Activated CD8-positive, alpha-beta T cell treated with anti-CD3 and anti-CD28 coated beads for 36 hours (primary cell): ENCODE measurements at regions not wholly inside any gene's neighbourhood (a gene's known extent, or its start where the extent isn't known, plus 50 kb on each side); places are given as distances from the start of the nearest gene placed in this dataset.

Experiments
- ATAC-seq: fragments of 200-7000 bp; cut with Tn5 transposase; one replicate; pipeline ENCODE4 v1.10.0; 2021; ENCODE audit warnings: mild to moderate bottlenecking, moderate library complexity
- CTCF ChIA-PET: fragments of 350-600 bp; sonication (Branson Sonifier 250); formaldehyde crosslinking; loops from one replicate; lab custom pipeline; 2021; ENCODE audit warnings: antibody characterized with exemption; lab: Charles Lee
- POLR2A ChIA-PET: fragments of 350-600 bp; sonication (Branson Sonifier 250); formaldehyde crosslinking; loops from one replicate; lab custom pipeline; 2021; ENCODE audit warnings: antibody characterized with exemption; lab: Charles Lee
- DNase-seq: peaks from one replicate; pipeline ENCODE4 v3.0.0-alpha.2; 2020
- H3K27ac Mint-ChIP-seq: one replicate; pipeline ENCODE4 v1.8.0; 2021; ENCODE audit warnings: mild to moderate bottlenecking, mixed read lengths
- H3K27me3 Mint-ChIP-seq: one replicate; pipeline ENCODE4 v1.8.0; 2021; ENCODE audit warnings: mixed read lengths
- H3K36me3 Mint-ChIP-seq: one replicate; pipeline ENCODE4 v1.8.0; 2021; ENCODE audit warnings: low read depth, mixed read lengths
- H3K4me1 Mint-ChIP-seq: one replicate; pipeline ENCODE4 v1.8.0; 2021; ENCODE audit warnings: low read depth, mixed read lengths
- H3K4me3 Mint-ChIP-seq: one replicate; pipeline ENCODE4 v1.8.0; 2021; ENCODE audit warnings: mild to moderate bottlenecking, moderate library complexity, mixed read lengths
- H3K9me3 Mint-ChIP-seq: one replicate; pipeline ENCODE4 v1.8.0; 2021; ENCODE audit warnings: mixed read lengths
- intact Hi-C: fragments of 100-400 bp; cut with micrococcal nuclease; formaldehyde crosslinking; loops from one replicate; pipeline ENCODE4 v1.10.0; 2022
- TF ChIP-seq, protein P1 (sequence below): fragments of 200-600 bp; IDR thresholded peaks from one replicate; pipeline ENCODE4 v1.8.0; 2022; ENCODE audit warnings: antibody characterized with exemption, mild to moderate bottlenecking

DNA sequence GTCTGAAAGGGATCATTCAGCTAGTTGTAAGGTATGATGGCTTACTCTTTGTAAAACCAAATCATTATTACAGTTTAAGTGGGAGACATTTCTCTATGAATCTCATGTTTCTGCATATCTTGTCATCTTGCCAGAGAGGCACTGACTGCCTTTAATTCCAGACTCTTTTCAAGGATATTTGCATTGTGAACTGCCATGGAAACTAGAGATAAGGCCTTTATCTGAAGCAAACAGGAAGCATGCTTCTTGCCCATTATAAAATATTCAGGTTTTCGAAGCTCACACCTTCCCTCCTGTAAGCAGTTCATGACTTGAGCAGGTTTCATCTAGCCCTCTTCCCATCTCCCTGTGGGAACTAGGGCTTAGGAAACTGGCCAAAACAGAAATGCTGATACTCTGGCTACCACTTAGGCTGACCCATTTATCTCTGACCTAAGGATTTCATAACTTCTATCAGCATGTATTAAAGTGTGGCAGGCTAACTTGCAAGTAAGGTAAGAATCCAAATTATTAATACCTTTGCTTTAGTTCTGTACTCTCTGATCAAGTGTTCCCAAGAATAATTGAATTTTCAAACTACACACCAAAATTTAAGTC lies 326.6 kb upstream of the ALCAM start:
- POLR2A ChIA-PET = no interaction called here
- intact Hi-C loops = no loop called here
- Mint-ChIP-seq H3K4me3 (no peak overlapping the region), H3K27me3 (no peaks in the 10 kb centered on the region), H3K9me3 (no peaks in the 10 kb centered on the region), H3K36me3 (no peaks in the 10 kb centered on the region), H3K27ac (no peak overlapping the region), H3K4me1 (no peaks in the 10 kb centered on the region)
- CTCF ChIA-PET = no interaction called here
- TF ChIP-seq, protein P1, sequence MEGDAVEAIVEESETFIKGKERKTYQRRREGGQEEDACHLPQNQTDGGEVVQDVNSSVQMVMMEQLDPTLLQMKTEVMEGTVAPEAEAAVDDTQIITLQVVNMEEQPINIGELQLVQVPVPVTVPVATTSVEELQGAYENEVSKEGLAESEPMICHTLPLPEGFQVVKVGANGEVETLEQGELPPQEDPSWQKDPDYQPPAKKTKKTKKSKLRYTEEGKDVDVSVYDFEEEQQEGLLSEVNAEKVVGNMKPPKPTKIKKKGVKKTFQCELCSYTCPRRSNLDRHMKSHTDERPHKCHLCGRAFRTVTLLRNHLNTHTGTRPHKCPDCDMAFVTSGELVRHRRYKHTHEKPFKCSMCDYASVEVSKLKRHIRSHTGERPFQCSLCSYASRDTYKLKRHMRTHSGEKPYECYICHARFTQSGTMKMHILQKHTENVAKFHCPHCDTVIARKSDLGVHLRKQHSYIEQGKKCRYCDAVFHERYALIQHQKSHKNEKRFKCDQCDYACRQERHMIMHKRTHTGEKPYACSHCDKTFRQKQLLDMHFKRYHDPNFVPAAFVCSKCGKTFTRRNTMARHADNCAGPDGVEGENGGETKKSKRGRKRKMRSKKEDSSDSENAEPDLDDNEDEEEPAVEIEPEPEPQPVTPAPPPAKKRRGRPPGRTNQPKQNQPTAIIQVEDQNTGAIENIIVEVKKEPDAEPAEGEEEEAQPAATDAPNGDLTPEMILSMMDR = no peak
- ATAC-seq = no peak
- DNase-seq = no peak

DNA sequence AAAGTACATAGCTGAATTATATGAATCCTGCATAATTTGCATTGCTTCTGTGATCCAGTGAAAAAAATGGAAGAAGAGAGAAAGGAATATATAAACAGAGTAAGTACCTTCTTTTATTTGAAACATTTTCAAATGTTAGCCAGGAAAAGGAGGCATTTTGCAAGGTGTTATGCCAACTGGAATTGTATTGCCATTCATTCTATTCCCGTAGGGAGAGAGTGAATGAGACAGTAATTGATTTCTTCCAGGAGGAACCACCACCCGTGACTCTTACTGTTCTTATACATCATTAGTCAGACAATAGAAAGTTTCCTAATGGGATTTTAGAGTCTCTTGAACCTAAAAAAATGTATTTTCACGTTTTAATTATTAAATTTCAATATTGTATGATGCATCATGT lies 324.1 kb upstream of the ALCAM start:
- no peak for DNase-seq
- TF ChIP-seq, protein P1 = no peak
- Mint-ChIP-seq H3K27me3 (peaks cover 3% of the 10 kb centered on the region), H3K4me1 (no peaks in the 10 kb centered on the region), H3K4me3 (no peak overlapping the region), H3K9me3 (no peaks in the 10 kb centered on the region), H3K36me3 (no peaks in the 10 kb centered on the region), H3K27ac (no peak overlapping the region)
- POLR2A ChIA-PET = no interaction called here
- no peak for ATAC-seq
- CTCF ChIA-PET = no interaction called here
- intact Hi-C loops = no loop called here

DNA sequence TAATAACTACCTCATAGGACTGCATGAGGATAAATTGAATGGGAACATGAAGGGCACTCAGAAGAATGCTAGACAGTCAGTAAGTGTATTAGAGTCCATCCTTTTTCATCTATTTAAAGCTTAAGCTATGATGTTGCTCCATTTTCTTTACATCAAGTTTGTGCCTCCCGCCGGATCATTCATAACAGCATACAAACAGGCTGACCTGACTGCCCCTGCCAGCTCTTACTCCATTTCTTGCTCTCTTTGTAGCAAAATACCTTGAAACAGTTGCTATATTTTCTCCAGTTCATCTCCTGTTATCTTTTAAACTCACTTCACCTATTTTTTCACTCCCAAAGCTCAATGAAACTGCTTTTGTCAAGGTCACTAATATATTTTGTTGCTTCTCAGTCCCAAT lies 315.6 kb upstream of the ALCAM start:
- TF ChIP-seq, protein P1 = no peak
- DNase-seq = no peak
- no peak for ATAC-seq
- Mint-ChIP-seq H3K36me3 (no peaks in the 10 kb centered on the region), H3K4me1 (no peaks in the 10 kb centered on the region), H3K9me3 (no peaks in the 10 kb centered on the region), H3K27me3 (no peaks in the 10 kb centered on the region), H3K27ac (no peak overlapping the region), H3K4me3 (no peak overlapping the region)
- POLR2A ChIA-PET = no interaction called here
- intact Hi-C loops = no loop called here
- CTCF ChIA-PET = interaction anchor here (0.6 kb wide), 1 partner anchor 298 kb away, joined by 3 read pairs; no protein-coding TSS in a partner anchor

DNA sequence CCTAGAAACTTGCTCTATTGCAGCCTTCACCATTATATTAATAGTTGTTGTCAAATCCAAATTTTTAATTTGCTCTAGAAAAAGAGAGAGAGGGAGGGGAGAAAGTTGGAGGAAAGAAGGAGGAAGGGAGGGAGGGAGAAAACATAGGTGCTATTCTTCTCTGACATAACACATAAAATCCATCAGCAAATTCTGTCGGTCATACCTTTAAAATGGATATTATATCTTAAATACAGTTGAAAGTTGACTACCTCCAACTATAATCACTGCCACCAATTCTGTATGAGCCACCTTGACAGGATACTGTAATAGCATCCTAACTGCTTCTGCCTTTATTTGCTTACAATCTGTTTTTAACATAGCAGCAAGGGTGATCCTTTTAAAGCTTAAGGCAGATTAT lies 314.7 kb upstream of the ALCAM start:
- intact Hi-C loops = no loop called here
- Mint-ChIP-seq H3K27me3 (no peaks in the 10 kb centered on the region), H3K9me3 (no peaks in the 10 kb centered on the region), H3K4me3 (no peak overlapping the region), H3K27ac (no peak overlapping the region), H3K4me1 (no peaks in the 10 kb centered on the region), H3K36me3 (no peaks in the 10 kb centered on the region)
- DNase-seq = no peak
- ChIA-PET POLR2A (no interaction called here), CTCF (no interaction called here)
- TF ChIP-seq, protein P1 = no peak
- no peak for ATAC-seq

DNA sequence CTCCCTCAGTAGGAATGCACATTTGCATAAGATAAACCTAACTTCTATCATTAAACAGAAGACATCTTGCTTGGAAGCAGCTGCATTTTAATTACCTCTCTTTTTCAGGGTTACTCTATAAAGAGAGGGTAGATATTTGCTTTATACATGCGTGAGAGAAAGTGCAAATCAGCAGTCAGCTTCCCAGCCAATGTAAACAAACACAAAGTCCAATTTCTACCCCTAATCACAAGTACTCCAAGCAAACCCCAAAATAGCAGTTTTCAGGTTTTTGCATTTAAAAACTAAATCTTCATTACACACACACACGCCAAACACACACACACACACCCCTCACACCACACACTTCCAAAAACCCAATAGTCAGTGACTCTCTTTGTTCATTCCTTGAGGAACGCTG lies 303.9 kb upstream of the ALCAM start:
- intact Hi-C loops = no loop called here
- no peak overlapping the region for H3K27ac Mint-ChIP-seq
- DNase-seq (no peak), ATAC-seq (no peak)
- CTCF ChIA-PET = no interaction called here
- no peaks in the 10 kb centered on the region for H3K27me3 Mint-ChIP-seq
- H3K9me3 Mint-ChIP-seq = no peaks in the 10 kb centered on the region
- no peak overlapping the region for H3K4me3 Mint-ChIP-seq
- POLR2A ChIA-PET = no interaction called here
- H3K4me1 Mint-ChIP-seq = no peaks in the 10 kb centered on the region
- TF ChIP-seq, protein P1 = no peak
- no peaks in the 10 kb centered on the region for H3K36me3 Mint-ChIP-seq
